ENCODE measurements at regions not wholly inside any gene's neighbourhood (a gene's known extent, or its start where the extent isn't known, plus 50 kb on each side); places are given as distances from the start of the nearest gene placed in this dataset.

- TF ChIP-seq CEBPZ (IDR thresholded peaks at IDR 0.05; ENCODE audit: low read depth, low read length) (no peak), FOXM1 (IDR thresholded peaks at IDR 0.05; ENCODE audit: low read depth, low read length) (no peak), POLR2AphosphoS5 (IDR thresholded peaks at IDR 0.05; ENCODE audit: low read length) (no peak), E2F8 (IDR thresholded peaks at IDR 0.05; ENCODE audit: low read depth, partially characterized antibody) (no peak), LARP7 (IDR thresholded peaks at IDR 0.05) (no peak), CEBPB (IDR thresholded peaks at IDR 0.05; ENCODE audit: borderline replicate concordance in 1 of 2, low read depth in 2 of 2, low read length in 2 of 2) (no peak), NFIC (IDR thresholded peaks at IDR 0.05; ENCODE audit: low read depth, low read length) (no peak)
These were observed 770.6 kb upstream of the GYPC start (continued) for GRCh38 chr2:125885340-125885739.

- SMC1A ChIA-PET (ENCODE audit: uncharacterized antibody, unreplicated experiment): no interaction called here
- Histone ChIP-seq H4K20me1 (ENCODE audit: control insufficient read depth, insufficient read depth) (no peaks in the 10 kb centered on the region), H2AFZ (ENCODE audit: control insufficient read depth, low read depth, low read length) (no peak overlapping the region), H3K4me1 (ENCODE audit: control insufficient read depth, insufficient read depth, low read length) (no peaks in the 10 kb centered on the region), H3K36me3 (ENCODE audit: control insufficient read depth in 2 of 2, insufficient read depth in 2 of 2, low read length in 1 of 2) (no peaks in the 10 kb centered on the region), H3K9me3 (replicated peaks; ENCODE audit: control insufficient read depth, insufficient read depth, low read length) (no peaks in the 10 kb centered on the region; the same call in 2 of the 3 replicates), H3K4me2 (ENCODE audit: control insufficient read depth, insufficient read depth) (no peak overlapping the region), H3K27me3 (replicated peaks in 1 of 2; ENCODE audit: control insufficient read depth in 2 of 2, insufficient read depth in 2 of 2, low read length in 1 of 2) (no peaks in the 10 kb centered on the region), H3K4me3 (no peak overlapping the region), H3K9ac (ENCODE audit: control insufficient read depth, insufficient read depth, low read length) (no peak overlapping the region), H3K27ac (ENCODE audit: control insufficient read depth, insufficient read depth) (no peak overlapping the region), H3K79me2 (ENCODE audit: control insufficient read depth, insufficient read depth, low read length) (no peaks in the 10 kb centered on the region)
- no peak for ATAC-seq
- intact Hi-C loops (cut with micrococcal nuclease; ENCODE audit: unreplicated experiment): no loop called here
- RAD21 ChIA-PET (ENCODE audit: unreplicated experiment): no interaction called here
- no TSS peak for BruUV-seq (replicated peaks)
- in situ Hi-C loops (cut with MboI): no loop called here
- 13% methylated on average over 4 of the region's 4 CpGs for WGBS (ENCODE audit: insufficient coverage, insufficient replicate concordance, low lambda C conversion rate, missing lambda C conversion rate)
- no peak for FAIRE-seq
- POLR2A ChIA-PET: no interaction called here
- DNase-seq (ENCODE audit: low read depth, low spot score): no peak
- CTCF ChIA-PET: no interaction called here
- TF ChIP-seq STAT3 (IDR thresholded peaks at IDR 0.05; ENCODE audit: low read depth, low read length) (no peak), NR2C1 (IDR thresholded peaks at IDR 0.05) (no peak), IKZF1 (conservative IDR thresholded peaks at IDR 0.05) (no peak), USF1 (IDR thresholded peaks at IDR 0.05; ENCODE audit: borderline replicate concordance, extremely low read length, insufficient read depth, low read depth, low read length) (no peak), ZNF592 (IDR thresholded peaks at IDR 0.05) (no peak), IKZF2 (IDR thresholded peaks at IDR 0.05) (no peak)
These were observed 769.8 kb upstream of the GYPC start for GRCh38 chr2:125886153-125886552.

Measured in GM12878 (cell line).